ENCODE measurements at regions not wholly inside any gene's neighbourhood (a gene's known extent, or its start where the extent isn't known, plus 50 kb on each side); places are given as distances from the start of the nearest gene placed in this dataset.

DNA sequence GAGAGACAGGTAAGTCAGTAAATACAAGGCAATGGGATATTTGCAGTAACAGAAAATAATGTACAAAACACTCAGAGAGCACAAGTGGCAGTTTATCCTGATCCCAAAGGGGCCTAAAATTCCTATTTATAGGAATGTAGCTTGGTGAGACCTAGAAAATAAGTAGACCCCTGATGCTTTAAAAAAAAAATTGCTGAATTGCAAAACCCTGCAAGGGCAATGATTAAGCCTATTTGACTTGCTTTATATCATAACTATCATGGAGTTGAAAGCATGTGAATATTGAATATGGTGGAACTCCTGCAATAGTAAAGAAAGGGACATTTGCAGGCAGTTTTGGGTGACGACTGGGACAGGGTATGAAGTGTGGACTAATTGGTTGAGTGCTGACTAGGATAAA, 101.9 kb upstream of the C1orf21 start:
- DNase-seq: no peak

DNA sequence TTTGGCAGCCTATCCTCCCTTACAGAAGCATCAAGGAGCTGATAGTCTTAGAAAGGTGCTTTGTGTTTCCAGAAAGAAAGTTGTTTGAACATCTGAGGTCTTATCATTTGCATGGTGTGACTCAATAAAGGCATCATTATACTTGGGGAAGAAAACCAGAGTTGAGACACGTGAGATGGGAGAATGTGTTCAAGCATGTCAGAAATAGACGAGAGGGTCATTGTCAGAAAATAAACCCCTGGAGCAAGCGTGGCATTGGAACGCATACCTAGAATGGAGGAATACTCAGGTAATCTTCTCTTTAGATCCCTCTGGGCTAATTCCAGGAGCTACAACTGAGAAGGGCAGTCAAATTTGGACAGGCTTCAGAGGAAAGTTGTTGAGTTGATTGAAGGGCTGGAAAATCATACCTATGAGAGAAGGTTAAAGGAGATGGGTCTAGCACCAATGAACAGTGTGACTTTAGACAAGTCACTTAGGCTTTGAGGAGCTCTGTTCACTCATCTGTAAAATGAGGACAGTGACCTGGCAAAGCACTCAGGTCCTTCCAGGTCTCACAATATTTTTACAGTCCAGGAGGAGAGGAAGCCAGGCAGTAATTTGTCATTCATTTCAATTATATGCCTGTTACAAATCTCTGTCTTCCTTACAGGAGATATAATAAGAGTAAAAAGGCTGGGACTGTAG, 101.3 kb upstream of the C1orf21 start:
- no peak for DNase-seq

DNA sequence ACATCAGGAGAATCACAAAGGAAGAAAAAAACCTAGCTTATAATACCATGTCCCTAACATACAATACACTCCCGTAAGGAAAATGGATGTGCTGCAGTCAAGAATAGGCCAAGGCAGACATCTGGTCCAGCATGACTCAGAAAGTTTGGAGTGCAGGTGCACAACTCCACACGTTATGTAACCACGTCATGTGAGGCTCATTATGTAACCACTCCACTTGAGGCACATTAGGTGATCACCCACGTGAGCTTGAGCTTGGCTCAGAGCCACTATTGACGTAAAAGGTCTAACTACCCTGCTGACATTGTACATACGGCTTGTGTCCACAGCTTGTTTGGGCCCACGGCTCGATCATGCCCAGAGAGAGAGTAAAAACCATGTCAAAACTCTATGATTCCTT, 99.8 kb upstream of the C1orf21 start:
- DNase-seq: peak; percentile 37

DNA sequence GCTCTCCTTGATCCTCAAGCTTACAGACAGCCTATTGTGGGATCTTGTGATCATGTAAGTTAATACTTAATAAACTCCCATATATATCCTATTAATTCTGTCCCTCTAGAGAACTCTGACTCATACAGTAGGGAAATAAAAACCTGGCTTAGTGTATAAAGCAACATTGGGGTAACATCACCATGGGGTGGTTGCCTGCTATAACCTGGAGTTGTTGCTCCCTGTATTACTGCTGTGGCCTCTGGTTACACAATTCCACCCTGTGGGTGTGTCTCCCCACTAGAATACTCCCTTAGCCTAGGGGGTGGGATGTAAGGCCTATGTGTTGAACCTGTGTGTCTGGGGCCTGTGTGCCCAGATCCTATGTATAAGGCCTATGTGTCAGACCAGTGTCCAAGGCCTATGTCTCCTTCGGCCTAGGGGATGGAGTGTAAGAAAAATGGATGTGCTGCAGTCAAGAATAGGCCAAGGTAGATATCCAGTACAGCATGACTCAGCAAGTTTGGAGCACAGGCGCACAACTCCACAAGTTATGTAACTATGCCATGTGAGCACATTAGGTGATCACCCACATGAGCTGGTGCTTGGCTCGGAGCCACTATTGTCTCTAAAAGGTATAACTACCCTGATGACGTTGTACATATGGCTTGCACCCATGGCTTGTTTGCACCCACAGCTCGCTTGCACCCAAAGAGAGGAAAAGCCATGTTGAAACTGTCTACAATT, 96.8 kb upstream of the C1orf21 start:
- DNase-seq: no peak

DNA sequence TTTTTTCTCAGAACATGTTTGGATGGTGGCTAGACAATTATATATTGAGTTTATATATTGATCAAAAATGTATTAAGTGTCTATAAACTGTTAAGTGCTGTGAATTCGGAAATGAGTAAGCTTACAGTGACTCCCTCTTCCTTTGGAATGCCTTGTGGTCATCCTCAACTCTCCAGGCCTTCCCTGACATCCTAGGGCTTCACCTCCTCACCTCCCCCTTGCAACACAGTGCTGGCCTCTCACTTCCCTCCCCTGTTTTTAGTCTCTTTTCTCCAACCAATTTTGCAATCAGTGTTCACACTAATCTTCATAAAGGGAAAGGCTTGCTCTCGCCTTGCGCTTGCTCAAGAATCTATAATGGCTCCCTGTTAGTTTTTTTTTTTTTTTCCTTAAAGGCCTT, 95.1 kb upstream of the C1orf21 start:
- DNase-seq: no peak

DNA sequence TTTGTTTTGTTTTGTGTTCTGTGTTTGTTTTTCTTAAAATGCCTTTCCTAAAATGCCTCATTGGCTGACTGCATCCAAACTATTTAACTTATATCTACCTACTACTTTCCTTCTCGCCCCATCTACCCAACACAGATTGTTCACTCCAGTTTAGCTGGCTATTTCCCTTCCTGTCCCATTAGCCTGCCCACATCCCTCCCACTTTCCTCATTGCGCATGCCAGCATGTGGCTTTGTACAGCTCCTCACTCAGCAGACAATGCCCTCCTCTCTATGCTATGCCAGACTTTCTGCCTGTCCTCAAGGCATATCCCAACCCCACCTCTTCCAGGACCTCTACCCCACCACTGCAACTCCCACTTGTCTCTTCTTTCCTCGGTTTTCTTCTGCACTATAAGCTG, 94.7 kb upstream of the C1orf21 start:
- DNase-seq: no peak

DNA sequence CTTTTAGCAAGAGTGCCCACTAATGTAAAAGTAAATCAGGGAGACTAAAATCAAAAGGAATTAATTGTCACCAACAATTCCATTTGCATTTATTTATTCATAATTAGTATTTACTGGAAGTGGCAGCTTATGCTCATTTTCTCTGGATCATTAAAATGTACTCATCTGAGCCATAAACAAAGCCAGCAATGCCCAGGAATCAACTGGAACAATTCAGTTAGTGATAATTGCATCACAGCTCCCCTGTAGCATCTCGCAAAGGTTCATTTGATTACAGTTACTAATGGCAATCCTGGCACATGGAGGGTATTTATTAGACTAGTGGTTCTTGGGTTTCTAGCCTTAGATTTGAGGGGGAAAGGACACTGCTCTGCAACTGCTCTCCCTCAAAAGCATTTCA, 92.7 kb upstream of the C1orf21 start:
- no peak for DNase-seq

DNA sequence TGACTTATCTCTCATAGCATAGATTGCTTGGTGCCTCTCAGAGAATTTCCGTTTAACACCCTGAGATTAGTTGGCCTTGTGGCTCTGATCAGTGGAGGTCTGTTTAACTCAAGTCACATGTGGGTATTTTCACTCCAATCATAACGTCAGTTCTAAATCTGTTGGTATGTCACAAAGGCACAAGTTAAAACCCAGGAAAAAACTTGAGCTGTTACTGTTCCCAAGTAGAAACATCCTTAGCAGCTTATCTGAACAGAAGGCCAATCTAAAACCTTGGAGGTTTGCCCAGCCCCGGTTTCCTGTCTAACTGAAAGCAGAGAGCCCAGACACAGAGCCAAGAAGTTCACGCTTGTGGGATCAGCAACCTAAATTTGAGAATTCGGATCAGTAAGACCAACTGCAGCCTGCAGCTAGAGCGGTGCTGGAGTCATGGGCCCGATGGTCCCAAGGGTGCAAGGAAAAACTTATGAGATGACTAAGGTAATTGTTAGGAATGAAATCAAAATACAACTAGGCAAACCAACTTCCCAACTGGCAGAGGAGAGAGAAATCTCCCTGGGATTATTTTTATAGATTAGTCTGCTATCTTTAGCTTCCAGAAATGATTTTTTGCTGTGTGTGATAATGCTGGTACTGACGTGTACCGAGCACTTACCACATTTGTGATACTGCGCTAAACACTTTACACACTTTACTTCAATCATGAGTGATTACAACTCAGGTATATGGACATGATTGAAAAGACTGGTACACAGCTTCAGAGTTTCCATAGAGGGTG, 90.2 kb upstream of the C1orf21 start:
- no peak for DNase-seq

DNA sequence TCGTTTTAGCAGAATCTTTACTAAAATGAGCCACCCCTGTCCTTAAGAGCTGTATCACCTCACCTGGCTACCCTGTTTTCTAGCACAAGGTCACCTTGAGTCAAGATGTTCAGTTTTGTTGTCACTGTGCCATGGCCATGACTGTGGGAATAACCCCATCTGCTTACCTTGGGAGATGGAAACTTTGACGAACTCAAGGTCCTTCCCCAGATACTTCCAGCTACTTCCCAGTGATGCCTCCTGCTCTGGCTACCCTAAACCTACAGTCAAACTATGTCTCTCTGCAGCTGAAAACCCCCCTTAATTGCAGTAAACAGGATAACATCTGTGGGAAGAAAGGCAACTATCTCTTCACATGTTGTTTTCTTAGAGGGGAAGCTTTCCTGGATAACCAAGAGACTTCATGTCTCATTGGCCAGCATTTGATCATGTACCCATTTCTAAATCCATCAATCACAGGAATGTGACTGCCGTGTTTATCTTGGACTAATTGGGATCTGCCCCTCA, 89.5 kb upstream of the C1orf21 start:
- DNase-seq: no peak

DNA sequence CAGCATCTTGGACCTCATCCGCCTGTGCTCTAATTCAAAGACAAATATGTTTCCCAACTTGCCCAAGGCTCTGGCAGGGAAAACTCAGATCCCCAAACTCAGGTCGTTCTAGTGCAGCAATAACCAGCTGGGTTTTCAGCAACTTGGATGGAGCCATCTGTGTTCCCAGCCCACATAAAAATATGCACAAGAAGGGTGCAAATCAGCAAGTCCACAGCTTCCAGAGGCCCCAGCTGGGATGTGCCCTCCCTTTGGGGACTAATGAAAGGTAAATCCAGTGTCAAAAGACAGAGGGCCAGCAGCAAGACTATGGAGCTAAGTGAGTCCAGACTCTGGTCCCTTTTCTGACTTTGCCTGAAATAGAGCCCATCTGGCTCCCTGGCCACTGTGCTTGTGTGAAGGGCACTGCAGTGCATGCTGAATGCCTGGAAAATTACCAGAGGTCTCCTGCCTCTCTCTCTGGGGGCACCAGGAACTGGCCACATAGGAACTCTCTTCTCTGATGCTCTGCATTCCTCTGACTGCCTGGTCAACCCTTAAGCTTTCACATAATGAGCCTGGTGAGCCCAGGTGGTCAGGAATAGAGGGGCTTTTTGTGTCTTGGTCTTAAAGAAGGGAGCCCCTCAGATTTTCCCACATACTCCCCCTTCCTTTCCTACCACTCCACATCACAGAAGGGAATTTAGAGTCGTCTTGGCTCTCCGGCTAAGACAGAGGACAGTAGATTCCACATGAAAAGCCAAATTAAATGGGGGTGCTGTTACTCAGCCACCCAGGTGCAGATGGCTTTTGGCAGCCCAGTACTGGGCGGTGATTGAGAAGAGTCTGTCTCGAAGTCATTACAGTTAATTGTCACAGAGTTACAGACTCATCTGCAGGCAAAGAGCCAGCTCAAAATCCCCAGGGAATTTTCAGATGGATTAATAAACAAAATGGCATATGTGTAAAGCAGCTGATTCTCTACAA, 88.1 kb upstream of the C1orf21 start:
- DNase-seq: no peak

DNA sequence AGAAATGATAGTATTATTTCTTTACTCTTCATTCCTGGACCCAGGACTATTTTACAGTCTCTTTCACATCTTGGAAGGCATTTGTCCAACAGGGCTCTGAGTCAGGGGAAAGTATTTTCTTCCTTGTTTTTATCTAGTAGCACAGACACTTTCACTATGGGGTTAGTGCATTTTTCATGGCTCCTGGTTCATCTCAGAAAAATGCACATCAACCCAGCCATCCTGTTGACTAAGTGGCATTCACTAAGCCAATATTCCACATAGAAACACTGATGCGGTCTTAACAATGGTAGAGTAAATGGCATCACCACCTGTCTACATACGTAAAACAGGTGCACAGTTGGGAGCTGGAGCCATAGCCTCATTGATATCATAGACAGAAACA, 87.4 kb upstream of the C1orf21 start:
- DNase-seq: no peak

DNA sequence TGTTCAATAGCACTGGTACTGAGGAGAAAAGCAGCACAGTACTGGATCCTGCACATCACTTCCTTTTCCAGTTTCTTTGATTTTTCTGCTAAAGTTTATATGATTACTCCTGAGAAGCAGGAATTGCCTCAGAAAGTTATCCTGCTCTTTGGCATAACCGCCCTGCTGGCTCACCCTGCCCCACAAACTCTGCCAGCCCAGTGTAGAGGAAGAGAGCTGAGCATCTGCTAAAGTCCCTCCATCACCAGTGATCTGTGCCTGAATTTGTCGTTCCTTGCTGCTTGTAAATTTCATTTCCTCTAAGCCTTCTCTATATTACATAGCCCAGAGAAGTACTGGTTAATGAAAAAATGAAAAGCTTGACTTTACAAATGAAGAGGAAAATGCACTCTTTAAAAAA, 87.0 kb upstream of the C1orf21 start:
- DNase-seq: no peak

DNA sequence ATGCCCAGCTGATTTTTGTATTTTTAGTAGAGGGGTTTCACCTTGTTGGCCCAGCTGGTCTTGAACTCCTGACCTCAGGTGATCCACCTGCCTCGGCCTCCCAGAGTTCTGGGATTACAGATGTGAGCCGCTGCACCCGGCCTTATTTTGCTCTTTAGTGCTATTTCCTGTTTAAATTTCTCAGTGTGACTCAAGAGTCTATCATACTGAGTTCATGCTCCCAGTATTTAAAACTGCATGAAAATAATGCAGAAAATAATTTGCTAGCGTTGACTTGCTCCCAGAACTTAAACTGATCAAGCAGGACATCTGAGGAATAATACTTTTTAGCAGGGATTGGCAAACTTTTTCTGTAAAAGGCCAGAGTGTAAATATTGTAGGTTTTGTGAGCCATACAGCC, 86.4 kb upstream of the C1orf21 start:
- DNase-seq: no peak

DNA sequence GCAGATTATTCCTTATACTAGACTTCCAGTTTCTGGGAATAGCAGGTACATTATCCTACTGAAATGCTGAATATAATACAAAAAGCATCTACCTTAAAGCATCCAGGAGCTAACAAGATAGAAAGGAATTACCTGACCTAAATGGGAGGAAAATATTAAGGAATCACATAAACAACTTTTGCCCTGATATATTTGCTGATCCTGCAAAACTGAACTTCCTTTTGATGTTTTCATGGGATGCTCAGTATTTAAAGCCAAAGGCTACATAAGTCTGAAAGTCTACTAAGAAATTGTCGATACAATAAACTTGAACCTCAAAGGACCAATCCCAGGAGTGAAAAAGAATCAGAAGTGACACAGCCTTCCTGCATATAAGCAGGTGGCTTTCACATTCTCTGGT, 85.6 kb upstream of the C1orf21 start:
- DNase-seq: no peak

DNA sequence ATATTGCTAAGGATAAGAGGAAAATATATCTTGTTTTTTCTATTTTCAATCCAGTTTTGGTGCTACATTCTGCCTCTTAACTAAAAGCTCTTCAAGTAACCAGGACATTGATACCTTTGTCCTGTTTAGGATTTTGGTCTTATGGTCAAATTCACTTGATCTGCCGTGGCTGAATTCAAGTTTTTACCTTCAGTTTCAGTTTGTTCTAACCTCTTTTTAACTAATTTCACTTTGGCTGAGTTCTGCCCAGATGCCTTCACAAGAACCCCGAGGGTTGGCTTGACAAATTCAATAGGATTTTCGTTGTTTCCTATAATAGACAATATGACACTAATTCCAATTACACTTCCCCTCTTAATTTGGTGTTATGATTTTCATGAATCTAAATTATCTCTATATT, 84.5 kb upstream of the C1orf21 start:
- no peak for DNase-seq

DNA sequence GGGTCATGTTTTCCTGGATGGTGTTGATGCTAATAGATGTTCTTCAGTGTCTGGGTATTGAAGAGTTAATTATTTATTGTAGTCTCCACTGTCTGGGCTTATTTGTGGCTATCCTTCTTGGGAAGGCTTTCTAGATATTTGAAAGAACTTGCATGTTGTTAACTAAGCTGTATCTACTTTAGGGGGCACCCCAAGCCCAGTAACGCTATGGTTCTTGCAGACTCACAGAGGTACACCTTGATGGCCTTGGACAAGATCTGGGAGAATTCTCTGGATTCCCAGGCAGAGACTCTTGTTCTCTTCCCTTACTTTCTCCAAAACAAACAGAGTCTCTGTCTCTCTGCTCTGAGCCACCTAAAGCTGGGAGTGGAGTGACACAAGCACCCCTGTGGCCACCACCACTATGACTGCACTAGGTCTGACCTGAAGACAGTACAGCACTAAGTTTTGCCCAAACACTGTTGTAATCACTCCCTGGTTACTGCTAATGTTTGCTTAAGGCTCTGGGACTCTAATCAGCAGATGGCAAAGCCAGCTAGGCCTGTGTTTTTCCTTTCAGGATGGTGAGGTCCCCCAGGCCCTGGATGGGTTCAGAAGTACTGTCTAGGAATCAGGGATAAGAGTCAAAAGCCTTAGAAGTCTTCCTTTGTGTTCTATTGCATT, 76.5 kb upstream of the C1orf21 start:
- no peak for DNase-seq

DNA sequence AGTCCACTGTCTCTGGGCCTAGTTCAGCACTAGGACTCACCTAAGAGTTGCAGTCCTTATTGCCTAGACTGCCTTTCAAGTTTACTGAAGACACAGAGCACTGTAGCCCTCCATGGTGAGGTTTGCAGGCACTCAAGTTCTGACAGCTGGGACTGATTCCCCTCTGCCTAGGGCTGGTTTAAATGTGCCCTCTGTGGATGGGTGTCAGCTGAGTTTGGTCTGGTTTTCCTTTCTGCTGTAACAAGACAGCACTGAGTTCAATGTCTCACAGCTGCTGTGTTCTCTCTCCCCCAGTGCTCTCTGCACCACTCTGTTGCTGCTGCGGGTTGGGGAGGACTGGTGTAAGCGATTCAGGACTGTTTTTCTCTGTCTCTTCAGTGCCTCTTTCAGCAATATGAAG, 75.2 kb upstream of the C1orf21 start:
- no peak for DNase-seq

DNA sequence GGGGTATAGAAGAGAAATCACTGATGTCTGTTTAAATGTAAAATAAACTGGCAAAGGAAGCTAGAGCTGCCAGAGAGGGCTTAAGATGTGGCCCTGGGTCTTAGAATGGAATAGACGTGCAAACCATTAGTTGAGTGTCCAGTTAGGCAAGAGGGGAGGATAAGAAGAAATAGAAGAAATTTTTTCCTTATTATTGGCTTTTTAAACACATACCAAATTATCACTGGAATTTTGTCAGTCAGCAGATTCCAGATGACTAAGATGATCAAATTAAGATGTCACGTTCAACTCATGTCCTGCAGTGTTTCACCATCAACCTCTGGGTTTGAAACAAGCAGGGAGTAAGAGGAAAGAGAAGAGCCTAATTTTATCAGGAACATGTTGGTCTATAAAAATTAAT, 71.6 kb upstream of the C1orf21 start:
- no peak for DNase-seq

DNA sequence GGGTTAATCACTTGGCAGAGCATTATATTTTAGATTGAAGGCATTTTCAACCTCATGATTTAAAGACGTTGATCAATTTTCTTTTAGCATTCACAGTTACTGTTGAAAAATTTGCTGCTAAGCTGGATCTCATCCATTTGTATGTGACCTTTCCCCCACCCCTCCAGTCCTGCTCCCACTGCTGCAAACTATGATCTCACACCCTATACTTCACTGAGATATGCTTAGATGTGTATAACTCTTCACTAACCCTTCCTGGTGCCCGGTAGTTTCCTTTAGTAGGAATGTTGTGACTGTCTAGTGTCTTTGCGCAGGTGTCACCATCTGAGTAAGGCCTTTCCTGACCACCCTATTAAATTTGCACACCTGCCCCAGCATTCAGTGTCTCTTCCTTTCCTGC, 67.0 kb upstream of the C1orf21 start:
- no peak for DNase-seq

DNA sequence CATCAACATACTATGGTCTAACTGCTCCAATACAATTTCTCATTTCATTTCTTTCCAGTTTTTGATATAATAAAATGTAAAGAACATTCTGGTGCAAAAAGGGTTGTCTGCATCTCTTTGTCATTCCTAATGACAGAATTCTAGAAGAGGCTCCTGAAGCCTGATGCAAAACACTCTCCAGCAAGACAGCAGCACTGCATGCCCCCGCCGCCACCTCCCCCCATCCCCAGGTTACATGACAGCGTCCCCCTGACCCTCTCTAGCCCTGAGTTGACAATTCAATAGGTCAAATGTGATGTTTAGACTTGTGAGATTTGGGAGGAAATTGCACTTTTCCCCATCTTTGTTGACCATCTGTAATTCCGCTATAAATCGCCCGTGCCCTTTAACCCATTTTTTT, 64.6 kb upstream of the C1orf21 start:
- no peak for DNase-seq

DNA sequence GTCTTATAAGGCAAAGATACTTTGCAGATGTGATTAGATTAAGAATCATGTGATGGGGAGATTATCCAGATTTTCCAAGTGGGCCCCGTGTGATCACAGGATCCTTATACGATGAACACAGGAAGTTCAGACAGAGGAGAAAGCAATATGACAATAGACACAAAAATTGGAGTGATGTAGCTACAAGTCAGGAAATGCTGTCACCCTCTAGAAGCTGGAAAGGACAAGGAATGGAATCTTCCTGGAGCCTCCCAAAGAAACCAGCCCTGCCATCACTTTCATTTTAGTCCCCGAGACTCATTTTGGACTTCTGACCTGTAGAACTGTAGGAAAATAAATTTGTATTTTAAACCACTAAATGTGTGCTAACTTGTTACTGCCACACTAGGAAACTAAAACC, 61.9 kb upstream of the C1orf21 start:
- DNase-seq: no peak

DNA sequence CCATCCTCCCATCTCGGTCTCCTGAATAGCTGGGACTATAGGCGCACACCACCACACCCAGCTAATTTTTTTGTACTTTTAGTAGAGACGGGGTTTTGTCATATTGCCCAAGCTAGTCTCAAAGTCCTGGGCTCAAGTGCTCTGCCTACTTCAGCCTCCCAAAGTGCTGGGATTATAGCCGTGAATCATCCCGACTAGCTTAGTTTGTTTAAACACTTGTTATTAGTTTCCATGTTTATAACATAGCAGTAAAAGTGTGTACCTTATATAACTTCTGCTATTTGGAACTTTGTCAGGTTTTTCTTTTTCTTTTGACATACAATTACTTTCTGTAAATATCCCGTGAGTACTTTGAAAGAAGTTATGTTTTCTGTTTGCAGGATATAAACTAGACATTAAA, 60.6 kb upstream of the C1orf21 start:
- no peak for DNase-seq

Data from NCI-H510A (cell line).